ENCODE measurements at regions not wholly inside any gene's neighbourhood (a gene's known extent, or its start where the extent isn't known, plus 50 kb on each side); places are given as distances from the start of the nearest gene placed in this dataset.

DNA sequence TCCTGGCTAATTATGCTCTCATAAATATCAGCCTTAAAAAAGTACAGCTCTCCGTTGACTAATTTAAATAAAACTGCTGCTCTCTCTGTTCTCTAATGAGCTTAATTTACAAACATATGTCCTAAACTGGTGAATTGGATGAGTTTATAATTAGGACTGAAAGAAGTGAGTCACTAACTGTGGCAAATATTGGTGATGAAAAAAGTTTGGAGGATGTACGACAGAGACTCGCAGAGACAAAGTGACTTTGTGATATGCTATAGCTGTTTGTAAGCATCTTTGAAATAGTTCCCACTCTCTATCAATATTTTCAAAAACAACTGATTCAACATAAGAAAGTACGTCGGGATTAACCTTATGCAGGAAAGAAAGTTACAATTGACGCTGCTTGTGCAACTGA lies 138.9 kb upstream of the TMEFF2 start:
- no peak for TF ChIP-seq EP300 (IDR thresholded peaks at IDR 0.05; ENCODE audit: borderline replicate concordance)
- no peak for TF ChIP-seq ZBTB7A (IDR thresholded peaks at IDR 0.05; ENCODE audit: low read depth)
- TF ChIP-seq NFIC (IDR thresholded peaks at IDR 0.05) = no peak
- no peak for TF ChIP-seq TAF1 (IDR thresholded peaks at IDR 0.05; ENCODE audit: low read depth)
- no peak for TF ChIP-seq TCF12 (IDR thresholded peaks at IDR 0.05; ENCODE audit: low read depth)
- no peak for TF ChIP-seq FOXM1 (IDR thresholded peaks at IDR 0.05; ENCODE audit: borderline replicate concordance, low read depth)
